ENCODE measurements at regions not wholly inside any gene's neighbourhood (a gene's known extent, or its start where the extent isn't known, plus 50 kb on each side); places are given as distances from the start of the nearest gene placed in this dataset.

GRCh38 chr22:49320714-49321476 lies 506.8 kb downstream of the BRD1 start:
- peak in 1 of 2 donors; percentile 17 for DNase-seq
- H3K9me3 ChIP-seq, result peaks cover 0 to 6% (median 3%) of the 10 kb centered on the region in 4 donors
- H3K4me1 ChIP-seq, result no peaks in the 10 kb centered on the region
- no peak overlapping the region for H3K27ac ChIP-seq
- H3K36me3 ChIP-seq, result no peaks in the 10 kb centered on the region
- WGBS, 5 donors, result 71 to 84% (median 82%) methylated on average over 15 to 25 of the region's 29 CpGs
- H3K27me3 ChIP-seq, result peaks cover 0 to 58% (median 9%) of the 10 kb centered on the region in 3 donors
- no peak overlapping the region for H3K4me3 ChIP-seq
- no peak for TF ChIP-seq POLR2AphosphoS5 (IDR thresholded peaks at IDR 0.05)
- no peak for TF ChIP-seq EP300 (IDR thresholded peaks at IDR 0.05)
- TF ChIP-seq, protein P1, sequence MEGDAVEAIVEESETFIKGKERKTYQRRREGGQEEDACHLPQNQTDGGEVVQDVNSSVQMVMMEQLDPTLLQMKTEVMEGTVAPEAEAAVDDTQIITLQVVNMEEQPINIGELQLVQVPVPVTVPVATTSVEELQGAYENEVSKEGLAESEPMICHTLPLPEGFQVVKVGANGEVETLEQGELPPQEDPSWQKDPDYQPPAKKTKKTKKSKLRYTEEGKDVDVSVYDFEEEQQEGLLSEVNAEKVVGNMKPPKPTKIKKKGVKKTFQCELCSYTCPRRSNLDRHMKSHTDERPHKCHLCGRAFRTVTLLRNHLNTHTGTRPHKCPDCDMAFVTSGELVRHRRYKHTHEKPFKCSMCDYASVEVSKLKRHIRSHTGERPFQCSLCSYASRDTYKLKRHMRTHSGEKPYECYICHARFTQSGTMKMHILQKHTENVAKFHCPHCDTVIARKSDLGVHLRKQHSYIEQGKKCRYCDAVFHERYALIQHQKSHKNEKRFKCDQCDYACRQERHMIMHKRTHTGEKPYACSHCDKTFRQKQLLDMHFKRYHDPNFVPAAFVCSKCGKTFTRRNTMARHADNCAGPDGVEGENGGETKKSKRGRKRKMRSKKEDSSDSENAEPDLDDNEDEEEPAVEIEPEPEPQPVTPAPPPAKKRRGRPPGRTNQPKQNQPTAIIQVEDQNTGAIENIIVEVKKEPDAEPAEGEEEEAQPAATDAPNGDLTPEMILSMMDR (IDR thresholded peaks at IDR 0.05), result no peak
- no peak for TF ChIP-seq POLR2A (IDR thresholded peaks at IDR 0.05)
- intact Hi-C loops (cut with DNase I; ENCODE audit: low total_unique reads), result no loop called here

GRCh38 chr22:49317369-49317768 lies 510.3 kb downstream of the BRD1 start:
- intact Hi-C loops (cut with DNase I; ENCODE audit: low total_unique reads), result no loop called here
- TF ChIP-seq POLR2A (IDR thresholded peaks at IDR 0.05) (no peak), EP300 (IDR thresholded peaks at IDR 0.05) (no peak), POLR2AphosphoS5 (IDR thresholded peaks at IDR 0.05) (no peak)
- TF ChIP-seq, protein P1 (IDR thresholded peaks at IDR 0.05), result no peak
- Histone ChIP-seq H3K36me3 (no peaks in the 10 kb centered on the region), H3K4me1 (no peaks in the 10 kb centered on the region), H3K9me3 (no peaks in the 10 kb centered on the region), H3K27ac (no peak overlapping the region), H3K27me3 (peaks cover 0 to 26% (median 2%) of the 10 kb centered on the region in 3 donors), H3K4me3 (no peak overlapping the region)
- DNase-seq, result no peak
- 43 to 52% (median 49%) methylated on average over 5 of the region's 5 CpGs for WGBS, 5 donors

- no peak for DNase-seq
- H3K36me3 ChIP-seq, result no peaks in the 10 kb centered on the region
These were observed 515.1 kb downstream of the BRD1 start for GRCh38 chr22:49312601-49313000.

GRCh38 chr22:49310354-49310753 lies 517.3 kb downstream of the BRD1 start:
- no peak overlapping the region for H3K4me3 ChIP-seq
- peak in 1 of 2 donors; percentile 16 for DNase-seq
- no peak overlapping the region for H3K27ac ChIP-seq
- intact Hi-C loops (cut with DNase I; ENCODE audit: low total_unique reads), result no loop called here
- no peaks in the 10 kb centered on the region for H3K9me3 ChIP-seq
- WGBS, 5 donors, result 83 to 90% (median 87%) methylated on average over 11 of the region's 11 CpGs
- no peaks in the 10 kb centered on the region for H3K4me1 ChIP-seq
- H3K27me3 ChIP-seq, result peaks cover 0 to 46% (median 15%) of the 10 kb centered on the region in 3 donors
- TF ChIP-seq EP300 (IDR thresholded peaks at IDR 0.05), result no peak
- TF ChIP-seq POLR2A (IDR thresholded peaks at IDR 0.05), result no peak
- TF ChIP-seq, protein P1 (IDR thresholded peaks at IDR 0.05), result no peak
- TF ChIP-seq POLR2AphosphoS5 (IDR thresholded peaks at IDR 0.05), result no peak
- no peaks in the 10 kb centered on the region for H3K36me3 ChIP-seq

More at GRCh38 chr22:49312601-49313000, 515.1 kb downstream of the BRD1 start:
- TF ChIP-seq EP300 (IDR thresholded peaks at IDR 0.05) (no peak), POLR2A (IDR thresholded peaks at IDR 0.05) (no peak), POLR2AphosphoS5 (IDR thresholded peaks at IDR 0.05) (no peak)
- TF ChIP-seq, protein P1 (IDR thresholded peaks at IDR 0.05), result no peak
- Histone ChIP-seq H3K27ac (no peak overlapping the region), H3K4me1 (no peaks in the 10 kb centered on the region), H3K9me3 (no peaks in the 10 kb centered on the region), H3K4me3 (no peak overlapping the region), H3K27me3 (peaks cover 0 to 27% (median 1%) of the 10 kb centered on the region in 3 donors)
- intact Hi-C loops (cut with DNase I; ENCODE audit: low total_unique reads), result no loop called here
- 20 to 55% (median 26%) methylated on average over 2 of the region's 2 CpGs for WGBS, 5 donors
